GM18505 (cell line): ENCODE measurements at regions not wholly inside any gene's neighbourhood (a gene's known extent, or its start where the extent isn't known, plus 50 kb on each side); places are given as distances from the start of the nearest gene placed in this dataset.
A peak's percentile ranks its signal among the peaks of the same experiment; 100 is the strongest.
"Not testable (repeated sequence)": the region's sequence is repeated elsewhere in the genome, so short reads cannot be mapped to it uniquely, and the experiment has no call there.

Experiments
- ATAC-seq: cut with Tn5 transposase; IDR thresholded peaks from one replicate; pipeline ENCODE4 v1.9.1; 2021; ENCODE audit not compliant: unreplicated experiment
- POLR2A ChIP-seq: IDR thresholded peaks from 4 replicates; pipeline ENCODE4 v1.6.1; 2011; ENCODE audit warnings: borderline replicate concordance; ENCODE audit not compliant: insufficient read depth, insufficient read length; ENCODE audit errors: extremely low read depth

DNA sequence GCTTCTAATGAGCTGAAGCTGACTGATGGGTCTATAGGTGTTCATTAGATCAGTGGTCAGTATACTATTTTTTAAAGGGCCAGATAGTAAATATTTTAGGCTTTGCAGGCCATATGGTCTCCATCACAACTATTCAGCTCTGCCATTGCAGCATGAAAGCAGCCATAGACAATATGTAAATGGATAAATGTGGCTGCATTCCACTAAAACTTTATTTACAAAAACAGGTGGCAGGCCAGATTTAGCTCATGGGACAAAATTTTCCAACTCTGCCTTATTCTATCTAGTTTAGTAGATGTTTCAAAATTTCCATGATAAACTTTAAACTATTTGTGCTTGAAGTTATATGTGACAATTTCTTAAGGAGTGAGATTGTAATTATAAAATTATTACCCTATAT lies 339.3 kb downstream of the ABCC12 start:
- no peak for ATAC-seq
- TF ChIP-seq POLR2A: no peak

- no peak for ATAC-seq
- no peak for TF ChIP-seq POLR2A
Measured at GRCh38 chr16:47815655-47816054, 340.1 kb downstream of the ABCC12 start.

DNA sequence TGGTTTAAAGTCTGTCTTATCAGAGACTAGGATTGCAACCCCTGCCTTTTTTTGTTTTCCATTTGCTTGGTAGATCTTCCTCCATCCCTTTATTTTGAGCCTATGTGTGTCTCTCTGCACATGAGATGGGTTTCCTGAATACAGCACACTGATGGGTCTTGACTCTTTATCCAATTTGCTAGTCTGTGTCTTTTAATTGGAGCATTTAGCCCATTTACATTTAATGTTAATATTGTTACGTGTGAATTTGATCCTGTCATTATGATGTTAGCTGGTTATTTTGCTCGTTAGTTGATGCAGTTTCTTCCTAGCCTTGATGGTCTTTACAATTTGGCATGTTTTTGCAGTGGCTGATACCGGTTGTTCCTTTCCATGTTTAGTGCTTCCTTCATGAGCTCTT lies 344.0 kb downstream of the ABCC12 start:
- ATAC-seq: not testable (repeated sequence)

DNA sequence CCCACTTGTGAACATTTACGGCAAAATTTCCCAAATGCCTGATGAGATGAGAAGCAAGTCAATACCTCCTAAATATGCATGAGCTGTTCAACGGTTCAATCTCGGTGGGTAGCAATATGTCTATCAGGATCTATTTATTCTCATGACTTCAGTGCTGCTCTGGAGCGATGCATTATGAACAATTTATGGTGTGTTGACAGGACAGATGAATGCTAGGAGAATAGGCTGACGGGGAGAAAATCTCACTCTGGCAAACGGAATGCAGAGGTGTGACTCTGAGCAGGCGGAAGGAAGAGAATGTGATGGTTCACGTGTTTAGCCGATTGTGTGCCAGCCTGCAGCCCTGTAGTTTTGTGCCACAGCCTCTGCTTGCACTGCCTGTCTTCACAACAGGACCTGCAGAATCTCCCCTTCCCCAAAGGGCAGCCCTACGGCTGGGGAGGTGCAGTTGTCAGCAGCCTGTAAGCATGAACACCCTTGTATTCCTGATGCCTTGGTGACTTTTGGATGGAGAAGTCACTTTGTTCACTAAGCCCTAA lies 345.2 kb downstream of the PHKB start:
- TF ChIP-seq POLR2A: no peak
- no peak for ATAC-seq

GRCh38 chr16:47787696-47788095 lies 326.6 kb downstream of the PHKB start:
- no peak for TF ChIP-seq POLR2A
- no peak for ATAC-seq

- no peak for ATAC-seq
- TF ChIP-seq POLR2A: no peak
Measured at GRCh38 chr16:47781673-47782072, 320.5 kb downstream of the PHKB start.

- TF ChIP-seq POLR2A: no peak
- ATAC-seq: no peak
Measured at GRCh38 chr16:47780213-47780875, 319.2 kb downstream of the PHKB start.

DNA sequence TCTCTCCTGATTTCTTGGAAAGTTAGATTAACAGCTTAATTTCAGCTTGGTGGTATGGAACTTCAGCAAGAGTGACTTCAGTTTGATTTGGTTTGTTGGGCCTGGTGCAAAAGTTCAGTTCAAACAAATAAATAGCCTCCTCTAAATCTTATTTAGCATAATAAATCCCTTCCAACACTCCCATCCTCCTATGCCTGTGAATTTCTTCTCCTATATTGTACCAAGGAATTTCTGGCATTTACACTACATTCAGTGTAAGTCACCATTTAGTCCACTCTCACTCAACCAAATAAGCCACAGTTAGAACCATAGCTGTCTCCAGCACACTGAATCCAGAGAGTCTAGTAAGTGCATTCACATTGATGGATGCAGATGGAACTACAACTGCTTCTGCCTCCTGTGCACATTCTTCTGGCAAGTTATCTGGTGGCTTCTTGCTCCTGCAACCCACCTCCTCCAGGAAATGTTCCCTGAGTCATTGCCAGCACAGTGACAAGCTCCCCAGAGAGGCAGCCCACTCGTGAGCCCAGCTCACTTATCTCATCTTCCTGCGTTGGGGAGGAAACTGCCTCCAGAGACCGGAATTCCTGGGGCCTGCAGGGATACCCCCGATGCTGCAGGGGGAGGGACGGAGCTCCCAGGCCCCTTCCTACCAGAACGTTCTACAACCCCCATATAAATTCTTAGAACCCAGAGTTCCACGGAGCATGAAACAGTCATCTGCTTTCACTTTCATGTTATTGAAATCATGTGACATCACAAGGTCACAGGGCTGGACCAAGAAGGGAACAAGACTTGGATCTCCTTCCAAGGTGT lies 318.3 kb downstream of the PHKB start:
- peak; percentile 47 for ATAC-seq
- TF ChIP-seq POLR2A: peak; percentile 19

DNA sequence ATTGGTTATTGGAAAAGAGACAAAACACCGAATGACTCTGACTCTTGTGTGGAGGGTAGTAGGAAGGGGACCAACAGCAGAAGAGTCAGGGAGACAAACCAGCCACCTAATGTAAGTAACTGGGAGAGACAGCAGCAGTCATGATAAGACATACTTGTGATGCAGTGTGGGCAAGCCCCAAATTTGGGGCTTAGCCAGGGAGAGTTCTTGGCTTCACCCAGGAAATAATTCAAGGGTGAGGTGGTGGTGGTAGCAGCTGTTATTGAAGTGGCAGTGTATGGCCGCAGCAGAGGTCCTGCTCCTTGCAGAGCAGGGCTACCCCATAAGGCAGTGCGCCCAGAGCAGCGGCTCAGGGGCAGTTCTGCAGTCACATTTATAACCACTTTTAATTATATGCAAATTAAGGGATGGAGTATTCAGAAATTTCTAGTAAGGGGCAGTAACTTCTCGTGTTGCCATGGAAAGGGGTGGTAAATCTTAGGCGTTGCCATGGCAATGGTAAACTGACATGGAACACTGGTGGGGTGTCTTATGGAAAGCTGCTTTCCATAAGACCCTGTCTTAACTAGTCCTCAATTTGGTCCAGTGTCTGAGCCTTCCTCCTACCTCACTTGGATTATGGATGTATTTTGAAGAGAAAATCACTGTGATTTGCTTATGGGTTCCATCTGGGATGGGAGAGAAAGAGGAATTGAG lies 317.1 kb downstream of the PHKB start:
- no peak for ATAC-seq

GRCh38 chr16:47777220-47777619 lies 316.1 kb downstream of the PHKB start:
- no peak for TF ChIP-seq POLR2A
- ATAC-seq: no peak

More for the DNA sequence above, 317.1 kb downstream of the PHKB start:
- TF ChIP-seq POLR2A: no peak

DNA sequence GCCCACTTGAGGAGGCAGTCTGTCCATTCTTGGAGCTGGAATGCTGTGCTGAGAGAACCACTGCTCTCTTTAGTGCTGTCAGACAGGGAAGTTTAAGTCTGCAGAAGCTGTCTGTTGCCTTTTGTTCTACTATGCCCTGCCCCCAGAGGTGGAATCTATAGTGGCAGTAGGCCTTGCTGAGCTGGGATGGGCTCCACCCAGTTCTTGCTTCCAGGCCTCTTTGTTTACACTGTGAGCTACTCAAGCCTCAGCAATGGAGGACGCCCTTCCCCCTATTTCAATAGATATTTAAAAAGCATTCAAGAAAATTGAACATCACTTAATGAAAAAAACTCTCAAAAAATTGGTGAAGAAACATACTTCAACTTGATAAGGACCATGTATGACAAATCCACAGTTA lies 313.5 kb downstream of the PHKB start:
- TF ChIP-seq POLR2A: no peak

DNA sequence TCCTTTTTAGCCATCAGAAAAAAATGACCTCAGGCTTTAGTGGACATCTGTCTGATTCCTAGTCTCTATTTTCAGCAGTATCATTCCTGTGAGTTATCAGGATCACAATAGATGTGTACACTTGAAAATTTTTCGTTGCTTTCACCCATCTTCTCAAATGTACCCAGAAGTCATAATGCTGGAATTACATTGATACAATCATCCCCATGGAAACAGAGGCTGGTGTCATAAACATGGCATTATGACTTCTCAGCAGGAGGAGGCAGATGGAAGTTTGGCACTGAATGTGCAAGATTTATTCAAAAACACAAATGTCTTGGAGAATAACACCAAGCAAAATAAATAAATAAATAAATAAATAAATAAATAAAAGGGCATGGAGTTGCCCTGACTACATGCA lies 292.5 kb downstream of the PHKB start:
- TF ChIP-seq POLR2A: no peak
- no peak for ATAC-seq

More for the DNA sequence above, 313.5 kb downstream of the PHKB start:
- no peak for ATAC-seq
